HCT116 (cell line): ENCODE measurements at regions not wholly inside any gene's neighbourhood (a gene's known extent, or its start where the extent isn't known, plus 50 kb on each side); places are given as distances from the start of the nearest gene placed in this dataset.

ENCODE experiments used
- CEBPB ChIP-seq: IDR thresholded peaks from 2 replicates; pipeline ENCODE4 v1.6.1; 2012; ENCODE audit warnings: low read depth
- EZH2 ChIP-seq: fragments of 200-600 bp; sonication (generic); IDR thresholded peaks from 2 replicates; pipeline ENCODE4 v1.6.1; 2017; ENCODE audit warnings: antibody characterized with exemption, mixed run types
- JUND ChIP-seq: IDR thresholded peaks from 2 replicates; pipeline ENCODE4 v1.6.1; 2012
- POLR2AphosphoS5 ChIP-seq: IDR thresholded peaks from 2 replicates; pipeline ENCODE4 v1.6.1; 2011; ENCODE audit warnings: mild to moderate bottlenecking, low read depth, low read length, moderate library complexity
- TCF7L2 ChIP-seq: IDR thresholded peaks from 2 replicates; pipeline ENCODE4 v1.7.0; 2011; ENCODE audit warnings: borderline replicate concordance, inconsistent platforms; ENCODE audit not compliant: insufficient read depth, insufficient read length; ENCODE audit errors: extremely low read depth
- ZNF274 ChIP-seq: fragments of 200-500 bp; sonication (Bioruptor generic); IDR thresholded peaks from 2 replicates; pipeline ENCODE4 v1.6.1; 2014; ENCODE audit warnings: mild to moderate bottlenecking, low read depth, low read length, inconsistent platforms
- TF ChIP-seq, protein P1 (sequence below), 3 experiments: fragments of 200-600 bp in 1 of 3; sonication (generic) in 1 of 3; IDR thresholded peaks in 2 of 3; conservative IDR thresholded peaks in 1 of 3; 2 replicates each; pipeline ENCODE4 v1.5.1; 2012 to 2017; ENCODE audit warnings: low read depth in 2 of 3, low read length in 2 of 3, antibody characterized with exemption in 1 of 3, borderline replicate concordance in 1 of 3, control low read depth in 1 of 3, mild to moderate bottlenecking in 1 of 3, mixed read lengths in 1 of 3, mixed run types in 1 of 3, moderate library complexity in 1 of 3; ENCODE audit not compliant: insufficient read depth in 1 of 3
- TF ChIP-seq, protein P2 (sequence below): IDR thresholded peaks from 2 replicates; pipeline ENCODE4 v1.6.1; 2012
- TF ChIP-seq, protein P3 (sequence below): IDR thresholded peaks from 2 replicates; pipeline ENCODE4 v1.6.1; 2012; ENCODE audit warnings: low read depth

DNA sequence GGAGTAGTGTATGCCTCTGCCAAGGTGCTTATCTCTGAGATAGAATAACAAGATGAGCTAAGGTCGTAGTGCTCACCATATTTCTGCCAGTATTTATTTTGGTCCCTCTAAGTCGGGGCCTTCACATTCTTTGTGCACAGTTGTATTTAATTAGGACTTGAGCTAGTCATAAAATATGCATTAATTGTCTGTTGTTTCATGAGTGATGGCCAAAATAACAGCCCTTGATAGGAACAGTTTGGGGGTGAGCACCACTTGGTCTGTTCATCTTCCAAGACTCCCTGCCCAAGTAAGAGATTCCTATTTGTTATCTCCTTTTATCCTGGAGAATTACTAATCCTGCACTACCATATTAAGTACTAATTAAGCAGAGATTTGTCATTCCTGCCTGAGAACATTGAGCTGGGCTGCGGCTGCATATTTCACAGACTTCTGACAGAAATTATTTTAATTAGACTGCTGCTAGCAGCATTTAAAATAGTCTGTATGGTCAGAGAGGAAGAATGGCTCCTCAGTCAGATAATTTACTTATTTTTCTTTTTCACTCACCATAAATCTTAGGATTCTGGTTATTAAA lies 435.1 kb downstream of the MTX2 start:
- TF ChIP-seq, protein P1, sequence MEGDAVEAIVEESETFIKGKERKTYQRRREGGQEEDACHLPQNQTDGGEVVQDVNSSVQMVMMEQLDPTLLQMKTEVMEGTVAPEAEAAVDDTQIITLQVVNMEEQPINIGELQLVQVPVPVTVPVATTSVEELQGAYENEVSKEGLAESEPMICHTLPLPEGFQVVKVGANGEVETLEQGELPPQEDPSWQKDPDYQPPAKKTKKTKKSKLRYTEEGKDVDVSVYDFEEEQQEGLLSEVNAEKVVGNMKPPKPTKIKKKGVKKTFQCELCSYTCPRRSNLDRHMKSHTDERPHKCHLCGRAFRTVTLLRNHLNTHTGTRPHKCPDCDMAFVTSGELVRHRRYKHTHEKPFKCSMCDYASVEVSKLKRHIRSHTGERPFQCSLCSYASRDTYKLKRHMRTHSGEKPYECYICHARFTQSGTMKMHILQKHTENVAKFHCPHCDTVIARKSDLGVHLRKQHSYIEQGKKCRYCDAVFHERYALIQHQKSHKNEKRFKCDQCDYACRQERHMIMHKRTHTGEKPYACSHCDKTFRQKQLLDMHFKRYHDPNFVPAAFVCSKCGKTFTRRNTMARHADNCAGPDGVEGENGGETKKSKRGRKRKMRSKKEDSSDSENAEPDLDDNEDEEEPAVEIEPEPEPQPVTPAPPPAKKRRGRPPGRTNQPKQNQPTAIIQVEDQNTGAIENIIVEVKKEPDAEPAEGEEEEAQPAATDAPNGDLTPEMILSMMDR (IDR thresholded peaks at IDR 0.05 in 2 of 3, conservative IDR thresholded peaks at IDR 0.05 in 1 of 3; ENCODE audit: borderline replicate concordance in 1 of 3, insufficient read depth in 1 of 3, low read depth in 2 of 3, low read length in 2 of 3): no peak
- TF ChIP-seq JUND (no peak), EZH2 (no peak), CEBPB (no peak), POLR2AphosphoS5 (no peak), ZNF274 (no peak), TCF7L2 (no peak)
- TF ChIP-seq, protein P2, sequence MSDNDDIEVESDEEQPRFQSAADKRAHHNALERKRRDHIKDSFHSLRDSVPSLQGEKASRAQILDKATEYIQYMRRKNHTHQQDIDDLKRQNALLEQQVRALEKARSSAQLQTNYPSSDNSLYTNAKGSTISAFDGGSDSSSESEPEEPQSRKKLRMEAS: no peak
- TF ChIP-seq, protein P3, sequence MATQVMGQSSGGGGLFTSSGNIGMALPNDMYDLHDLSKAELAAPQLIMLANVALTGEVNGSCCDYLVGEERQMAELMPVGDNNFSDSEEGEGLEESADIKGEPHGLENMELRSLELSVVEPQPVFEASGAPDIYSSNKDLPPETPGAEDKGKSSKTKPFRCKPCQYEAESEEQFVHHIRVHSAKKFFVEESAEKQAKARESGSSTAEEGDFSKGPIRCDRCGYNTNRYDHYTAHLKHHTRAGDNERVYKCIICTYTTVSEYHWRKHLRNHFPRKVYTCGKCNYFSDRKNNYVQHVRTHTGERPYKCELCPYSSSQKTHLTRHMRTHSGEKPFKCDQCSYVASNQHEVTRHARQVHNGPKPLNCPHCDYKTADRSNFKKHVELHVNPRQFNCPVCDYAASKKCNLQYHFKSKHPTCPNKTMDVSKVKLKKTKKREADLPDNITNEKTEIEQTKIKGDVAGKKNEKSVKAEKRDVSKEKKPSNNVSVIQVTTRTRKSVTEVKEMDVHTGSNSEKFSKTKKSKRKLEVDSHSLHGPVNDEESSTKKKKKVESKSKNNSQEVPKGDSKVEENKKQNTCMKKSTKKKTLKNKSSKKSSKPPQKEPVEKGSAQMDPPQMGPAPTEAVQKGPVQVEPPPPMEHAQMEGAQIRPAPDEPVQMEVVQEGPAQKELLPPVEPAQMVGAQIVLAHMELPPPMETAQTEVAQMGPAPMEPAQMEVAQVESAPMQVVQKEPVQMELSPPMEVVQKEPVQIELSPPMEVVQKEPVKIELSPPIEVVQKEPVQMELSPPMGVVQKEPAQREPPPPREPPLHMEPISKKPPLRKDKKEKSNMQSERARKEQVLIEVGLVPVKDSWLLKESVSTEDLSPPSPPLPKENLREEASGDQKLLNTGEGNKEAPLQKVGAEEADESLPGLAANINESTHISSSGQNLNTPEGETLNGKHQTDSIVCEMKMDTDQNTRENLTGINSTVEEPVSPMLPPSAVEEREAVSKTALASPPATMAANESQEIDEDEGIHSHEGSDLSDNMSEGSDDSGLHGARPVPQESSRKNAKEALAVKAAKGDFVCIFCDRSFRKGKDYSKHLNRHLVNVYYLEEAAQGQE: no peak
